ENCODE measurements at regions not wholly inside any gene's neighbourhood (a gene's known extent, or its start where the extent isn't known, plus 50 kb on each side); places are given as distances from the start of the nearest gene placed in this dataset.
"Not testable (repeated sequence)": the region's sequence is repeated elsewhere in the genome, so short reads cannot be mapped to it uniquely, and the experiment has no call there.

DNA sequence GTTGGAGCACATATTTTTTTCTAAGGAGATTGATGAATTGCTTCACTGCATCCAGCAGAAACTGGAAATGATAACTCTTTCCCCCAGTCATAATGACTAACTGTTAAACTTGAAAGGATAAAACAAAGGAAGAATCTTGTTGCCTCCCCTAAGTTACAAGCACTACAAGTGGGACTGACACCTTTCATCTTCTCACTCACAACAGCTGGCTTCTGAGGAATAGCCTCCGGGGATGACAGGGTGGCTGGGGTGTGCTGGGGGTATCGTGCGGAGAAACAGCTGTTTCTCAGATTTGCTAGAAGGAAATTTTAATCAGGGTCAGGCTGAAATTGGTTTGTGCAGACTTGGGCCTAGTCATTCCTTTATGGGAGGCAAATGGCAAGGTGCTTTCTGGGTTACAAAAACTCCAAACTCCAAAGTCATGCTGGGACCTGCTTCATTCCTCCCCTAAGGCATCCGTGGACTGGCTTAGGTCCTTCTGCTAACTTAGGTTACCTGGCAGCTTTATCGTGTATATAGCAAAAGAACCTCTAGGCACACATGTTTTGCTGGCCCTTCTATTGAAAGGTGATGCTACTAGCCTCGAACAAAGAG, 557.2 kb downstream of the TOX3 start:
- Histone ChIP-seq H3K27ac (no peak overlapping the region), H3K4me3 (no peak overlapping the region), H3K4me1 (replicated peaks in 1 of 2) (peaks cover 0 to 7% of the 10 kb centered on the region in 2 donors)
- in situ Hi-C loops (cut with MboI; ENCODE audit: low pct_unique_long_range_greater_than_20kb in 2 of 9, low sequenced_read_pairs in 9 of 9, unreplicated experiment in 9 of 9) = loop anchor here in 1 of 9 experiments (25.0 kb wide), 1 partner anchor 827 kb away; the partner anchor contains the start of gene SALL1
- peak in 1 of 8 experiments; percentile 4 for ATAC-seq (replicated peaks in 6 of 8)
- 0 to 100% (median 85%) methylated on average over 1 to 5 of the region's 6 CpGs; no CpG with 5 or more reads in 4 of the 10 experiments for whole genome bisulfite sequencing, 10 experiments

DNA sequence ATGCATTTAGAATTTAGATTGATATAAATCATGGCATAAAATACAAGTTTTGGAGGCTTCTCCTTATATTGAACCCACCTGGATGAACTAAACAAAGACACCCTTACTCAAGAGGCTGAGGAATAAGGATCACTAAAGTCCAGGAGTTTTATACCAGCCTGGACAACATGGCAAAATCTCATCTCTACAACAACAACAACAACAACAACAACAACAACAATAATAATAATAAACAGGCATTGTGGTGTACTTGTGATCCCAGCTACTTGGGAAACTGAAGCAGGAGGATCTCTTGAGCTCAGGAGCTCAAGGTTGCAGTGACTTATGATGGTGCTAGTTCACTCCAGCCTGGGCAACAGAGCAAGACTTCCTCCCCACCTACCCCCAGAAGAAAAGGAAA, 558.0 kb downstream of the TOX3 start:
- ATAC-seq (replicated peaks in 6 of 8) = no peak
- H3K4me3 ChIP-seq = no peak overlapping the region
- in situ Hi-C loops (cut with MboI; ENCODE audit: low pct_unique_long_range_greater_than_20kb in 2 of 9, low sequenced_read_pairs in 9 of 9, unreplicated experiment in 9 of 9) = loop anchor here in 1 of 9 experiments (25.0 kb wide), 1 partner anchor 827 kb away; the partner anchor contains the start of gene SALL1
- no peak overlapping the region for H3K27ac ChIP-seq
- H3K4me1 ChIP-seq (replicated peaks in 1 of 2) = peaks cover 0 to 7% of the 10 kb centered on the region in 2 donors

DNA sequence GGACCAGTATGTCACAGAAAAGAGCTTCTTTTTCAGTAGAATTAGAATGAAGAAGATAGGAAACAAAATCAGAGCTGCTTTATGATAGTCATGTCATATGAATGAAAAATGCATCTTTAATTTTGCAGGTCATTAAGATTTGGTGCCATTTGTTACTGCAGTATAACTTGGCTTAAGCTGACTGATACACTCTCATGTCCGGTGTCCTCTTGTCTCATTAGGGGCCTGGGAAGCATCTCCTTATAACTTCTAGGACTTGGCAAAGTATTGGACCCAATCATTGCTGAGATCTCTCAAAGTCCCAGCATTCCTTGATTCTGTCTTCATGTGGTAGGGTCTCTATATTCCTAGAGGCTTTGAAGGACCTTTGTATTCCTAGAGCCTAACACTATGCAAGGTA, 559.4 kb downstream of the TOX3 start:
- peaks cover 1 to 7% of the 10 kb centered on the region in 2 donors for H3K4me1 ChIP-seq (replicated peaks in 1 of 2)
- H3K27ac ChIP-seq = no peak overlapping the region
- H3K4me3 ChIP-seq = no peak overlapping the region
- ATAC-seq (replicated peaks in 6 of 8) = no peak
- 17 to 100% (median 80%) methylated on average over 1 of the region's 1 CpG; no CpG with 5 or more reads in 3 of the 10 experiments for WGBS, 10 experiments
- in situ Hi-C loops (cut with MboI; ENCODE audit: low pct_unique_long_range_greater_than_20kb in 2 of 9, low sequenced_read_pairs in 9 of 9, unreplicated experiment in 9 of 9) = loop anchor here in 1 of 9 experiments (25.0 kb wide), 1 partner anchor 825 kb away; the partner anchor contains the start of gene SALL1

DNA sequence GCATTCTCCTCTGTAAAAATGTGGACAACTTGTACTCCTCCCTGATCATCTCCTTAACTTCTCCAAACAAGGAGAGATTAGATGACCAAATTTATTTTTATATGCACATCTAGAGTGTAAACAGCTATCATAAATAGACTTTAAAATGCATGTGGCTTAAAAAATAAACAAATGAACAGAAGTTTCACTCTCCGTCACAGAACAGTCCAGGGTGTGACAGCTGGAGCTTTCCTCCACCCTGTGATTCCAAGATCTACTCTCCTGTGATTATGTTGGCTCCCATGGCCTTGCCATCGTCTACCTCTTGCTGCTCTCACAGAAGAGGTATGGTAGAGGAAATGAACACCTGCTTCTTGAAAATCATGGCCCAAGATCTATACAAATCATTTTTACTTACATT, 560.2 kb downstream of the TOX3 start:
- 7 to 100% (median 80%) methylated on average over 1 to 2 of the region's 2 CpGs; no CpG with 5 or more reads in 3 of the 10 experiments for WGBS, 10 experiments
- in situ Hi-C loops (cut with MboI; ENCODE audit: low pct_unique_long_range_greater_than_20kb in 2 of 9, low sequenced_read_pairs in 9 of 9, unreplicated experiment in 9 of 9) = loop anchor here in 1 of 9 experiments (25.0 kb wide), 1 partner anchor 824 kb away; the partner anchor contains the start of gene SALL1

DNA sequence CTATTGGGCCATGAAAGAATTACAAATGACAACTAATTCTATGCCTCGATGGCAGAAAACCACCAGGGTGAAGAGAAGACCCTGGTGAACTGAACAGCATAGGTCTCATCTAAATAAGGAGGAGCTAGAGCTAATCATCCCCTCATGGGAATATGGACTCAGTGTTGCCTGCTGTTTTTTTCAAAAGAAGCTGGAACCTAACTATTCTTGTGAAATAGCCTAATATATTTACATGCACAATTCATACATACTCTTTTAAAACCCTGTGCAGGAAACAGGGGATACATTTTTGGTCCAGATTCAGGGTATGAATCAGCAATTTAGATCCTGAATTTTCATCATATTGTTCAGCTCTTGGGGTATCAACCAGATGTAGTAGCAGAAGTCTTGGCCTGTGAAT, 560.6 kb downstream of the TOX3 start:
- Histone ChIP-seq H3K27ac (no peak overlapping the region), H3K4me1 (replicated peaks in 1 of 2) (peaks cover 5 to 7% of the 10 kb centered on the region in 2 donors), H3K4me3 (no peak overlapping the region)
- 0 to 80% (median 18%) methylated on average over 1 of the region's 1 CpG; no CpG with 5 or more reads in 3 of the 10 experiments for whole genome bisulfite sequencing, 10 experiments
- ATAC-seq (replicated peaks in 6 of 8) = peak in 3 of 8 experiments; percentile 13 to 65 (median 59)
- in situ Hi-C loops (cut with MboI; ENCODE audit: low pct_unique_long_range_greater_than_20kb in 2 of 9, low sequenced_read_pairs in 9 of 9, unreplicated experiment in 9 of 9) = loop anchor here in 1 of 9 experiments (25.0 kb wide), 1 partner anchor 824 kb away; the partner anchor contains the start of gene SALL1

More for the DNA sequence above, 560.2 kb downstream of the TOX3 start:
- ATAC-seq (replicated peaks in 6 of 8) = peak in 3 of 8 experiments; percentile 7 to 52 (median 52)
- H3K27ac ChIP-seq = no peak overlapping the region
- peaks cover 5 to 7% of the 10 kb centered on the region in 2 donors for H3K4me1 ChIP-seq (replicated peaks in 1 of 2)
- H3K4me3 ChIP-seq = no peak overlapping the region

DNA sequence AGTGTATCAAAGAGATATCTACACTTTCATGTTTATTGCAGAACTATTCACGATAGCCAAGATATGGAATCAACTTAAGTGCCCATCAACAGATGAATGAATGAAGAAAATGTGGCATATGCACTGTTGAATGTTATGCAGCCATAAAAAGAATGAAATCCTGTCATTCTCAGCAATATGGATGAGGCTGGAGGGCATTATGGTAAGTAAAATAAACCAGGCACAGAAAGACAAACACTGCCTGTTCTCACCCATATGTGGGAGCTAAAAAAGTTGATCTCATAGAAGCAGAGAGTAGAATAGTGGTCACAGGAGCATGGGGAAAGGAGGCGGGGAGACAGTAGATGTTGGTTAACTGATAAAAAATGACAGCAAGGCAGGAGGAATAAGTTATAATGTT, 561.8 kb downstream of the TOX3 start:
- in situ Hi-C loops (cut with MboI; ENCODE audit: low pct_unique_long_range_greater_than_20kb in 2 of 9, low sequenced_read_pairs in 9 of 9, unreplicated experiment in 9 of 9) = loop anchor here in 1 of 9 experiments (25.0 kb wide), 1 partner anchor 823 kb away; the partner anchor contains the start of gene SALL1
- peak in 2 of 8 experiments; percentile 4 to 86 for ATAC-seq (replicated peaks in 6 of 8)
- H3K4me3 ChIP-seq = no peak overlapping the region
- H3K27ac ChIP-seq = no peak overlapping the region
- peaks cover 5 to 7% of the 10 kb centered on the region in 2 donors for H3K4me1 ChIP-seq (replicated peaks in 1 of 2)
- WGBS, 10 experiments = 21 to 100% (median 76%) methylated on average over 1 to 2 of the region's 2 CpGs; no CpG with 5 or more reads in 1 of the 10 experiments

DNA sequence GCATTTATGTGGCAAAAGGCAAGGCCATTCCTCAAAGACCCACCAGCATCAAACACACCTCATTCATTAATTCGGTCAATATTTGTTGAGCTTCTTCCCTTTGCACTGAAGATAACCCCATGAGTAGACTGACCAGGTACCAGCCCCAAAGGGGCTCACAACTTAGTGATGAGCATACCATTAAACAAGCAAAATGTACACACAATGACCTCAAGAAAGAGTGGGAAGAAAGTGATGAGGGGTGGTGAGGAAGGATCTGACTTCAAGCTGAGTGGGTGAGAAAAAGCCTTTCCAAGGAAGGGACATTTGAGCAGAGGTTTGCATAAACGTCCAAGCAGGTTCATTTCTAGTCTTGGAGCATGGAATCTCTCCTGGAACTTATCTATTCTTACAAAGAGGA, 562.5 kb downstream of the TOX3 start:
- 0 to 50% (median 14%) methylated on average over 1 to 2 of the region's 2 CpGs; no CpG with 5 or more reads in 5 of the 10 experiments for WGBS, 10 experiments
- peaks cover under 1 to 5% of the 10 kb centered on the region in 2 donors for H3K4me1 ChIP-seq (replicated peaks in 1 of 2)
- in situ Hi-C loops (cut with MboI; ENCODE audit: low pct_unique_long_range_greater_than_20kb in 2 of 9, low sequenced_read_pairs in 9 of 9, unreplicated experiment in 9 of 9) = loop anchor here in 1 of 9 experiments (25.0 kb wide), 1 partner anchor 822 kb away; the partner anchor contains the start of gene SALL1
- H3K4me3 ChIP-seq = no peak overlapping the region
- no peak overlapping the region for H3K27ac ChIP-seq
- no peak for ATAC-seq (replicated peaks in 6 of 8)

DNA sequence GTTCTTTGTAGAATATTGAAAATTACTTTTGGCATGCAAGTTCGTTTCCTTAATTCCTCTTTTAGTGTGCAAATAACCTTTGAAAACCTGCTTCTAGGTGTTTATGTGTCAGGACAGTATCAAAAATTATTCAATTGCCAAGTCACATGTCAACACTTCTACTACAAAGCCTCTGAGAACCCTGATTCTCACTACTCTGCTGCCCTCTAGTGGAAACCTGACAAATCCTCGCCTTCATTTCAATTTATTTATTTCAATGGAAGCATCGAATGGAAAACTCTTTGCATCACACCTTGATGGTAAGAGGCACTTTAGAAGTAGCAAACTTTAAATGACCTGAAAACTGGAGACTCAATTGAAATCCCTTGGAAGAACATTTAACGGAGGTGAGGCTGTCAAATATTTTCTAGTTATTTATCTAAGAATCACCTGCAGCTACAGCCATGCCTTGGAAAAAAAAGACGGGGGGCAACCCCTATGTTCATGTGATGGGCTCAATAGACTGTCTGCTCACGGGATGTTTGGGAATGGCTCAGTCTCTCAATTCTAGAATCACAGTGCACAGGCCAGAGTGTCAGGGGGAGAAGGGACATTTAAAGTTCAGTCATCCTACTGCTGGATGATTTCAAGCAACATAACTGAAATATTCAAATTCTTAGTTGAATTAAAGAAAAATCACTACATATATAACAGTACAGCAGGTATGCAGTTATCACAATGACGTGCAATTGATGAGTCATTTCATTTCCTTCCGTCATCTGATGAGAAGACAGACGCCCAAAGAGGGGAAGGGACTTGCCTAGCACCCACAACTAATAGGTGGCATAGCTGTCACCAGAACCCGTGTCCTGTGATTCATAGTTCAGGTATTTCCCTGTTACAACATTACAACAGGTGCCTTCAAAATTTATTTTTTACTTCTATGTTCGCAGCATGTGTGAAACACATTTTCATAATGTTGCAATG, 563.9 kb downstream of the TOX3 start:
- 0 to 74% (median 33%) methylated on average over 1 to 11 of the region's 11 CpGs for WGBS, 10 experiments
- H3K27ac ChIP-seq = no peak overlapping the region
- H3K4me1 ChIP-seq (replicated peaks in 1 of 2) = peaks cover 0 to 5% of the 10 kb centered on the region in 2 donors
- in situ Hi-C loops (cut with MboI; ENCODE audit: low pct_unique_long_range_greater_than_20kb in 2 of 9, low sequenced_read_pairs in 9 of 9, unreplicated experiment in 9 of 9) = loop anchor here in 1 of 9 experiments (25.0 kb wide), 1 partner anchor 821 kb away; the partner anchor contains the start of gene SALL1
- H3K4me3 ChIP-seq = no peak overlapping the region
- ATAC-seq (replicated peaks in 6 of 8) = peak; percentile 6 to 73 (median 64)

DNA sequence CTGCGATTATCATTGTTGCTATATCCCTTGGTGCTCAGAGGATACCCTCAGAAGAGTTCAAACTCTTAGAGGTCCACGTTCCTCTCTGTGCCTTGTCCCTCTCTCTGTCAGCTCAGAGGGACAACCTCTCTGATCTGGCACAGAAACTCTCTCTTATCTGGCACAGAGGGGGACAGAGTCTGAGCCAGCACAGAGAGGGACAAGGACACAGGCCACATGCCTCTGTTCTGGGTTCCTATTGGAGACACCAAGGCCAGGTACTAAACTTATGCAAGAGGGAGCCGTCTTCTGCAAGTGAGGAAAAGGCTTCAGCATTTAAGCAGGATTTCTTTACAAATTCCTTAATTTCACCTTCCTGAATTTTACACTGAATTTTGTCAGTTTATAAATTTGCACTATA, 565.2 kb downstream of the TOX3 start:
- H3K4me3 ChIP-seq = no peak overlapping the region
- no peak overlapping the region for H3K27ac ChIP-seq
- 17 to 100% (median 77%) methylated on average over 1 to 2 of the region's 3 CpGs; no CpG with 5 or more reads in 4 of the 10 experiments for WGBS, 10 experiments
- peaks cover 0 to 5% of the 10 kb centered on the region in 2 donors for H3K4me1 ChIP-seq (replicated peaks in 1 of 2)
- no peak for ATAC-seq (replicated peaks in 6 of 8)
- in situ Hi-C loops (cut with MboI; ENCODE audit: low pct_unique_long_range_greater_than_20kb in 2 of 9, low sequenced_read_pairs in 9 of 9, unreplicated experiment in 9 of 9) = loop anchor here in 1 of 9 experiments (25.0 kb wide), 1 partner anchor 819 kb away; the partner anchor contains the start of gene SALL1

DNA sequence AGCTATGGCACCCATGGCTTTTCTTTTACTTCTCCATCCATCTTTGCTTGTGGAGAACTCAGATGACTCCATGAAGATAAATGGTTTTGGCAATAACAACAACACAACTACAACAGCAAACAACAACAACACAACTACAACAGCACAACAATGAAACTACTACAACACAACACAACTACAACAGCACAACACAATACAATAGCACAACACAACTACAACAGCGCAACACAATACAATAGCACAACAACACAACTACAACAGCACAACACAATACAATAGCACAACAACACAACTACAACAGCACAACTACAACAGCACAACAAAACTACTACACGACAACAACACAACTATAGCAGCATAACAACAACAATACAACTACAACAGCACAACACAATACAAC, 569.4 kb downstream of the TOX3 start:
- in situ Hi-C loops (cut with MboI; ENCODE audit: low pct_unique_long_range_greater_than_20kb in 2 of 9, low sequenced_read_pairs in 9 of 9, unreplicated experiment in 9 of 9) = loop anchor here in 2 of 9 experiments (10.0 to 25.0 kb wide), 2 partner anchors 163 to 815 kb away; partner anchors contain the start of gene SALL1 (in 1 of the 2)
- not testable (repeated sequence) for H3K27ac ChIP-seq; H3K4me1 ChIP-seq (replicated peaks in 1 of 2); H3K4me3 ChIP-seq; ATAC-seq (replicated peaks in 6 of 8)
- WGBS, 10 experiments = 83 to 100% (median 92%) methylated on average over 1 to 2 of the region's 2 CpGs; no CpG with 5 or more reads in 6 of the 10 experiments

DNA sequence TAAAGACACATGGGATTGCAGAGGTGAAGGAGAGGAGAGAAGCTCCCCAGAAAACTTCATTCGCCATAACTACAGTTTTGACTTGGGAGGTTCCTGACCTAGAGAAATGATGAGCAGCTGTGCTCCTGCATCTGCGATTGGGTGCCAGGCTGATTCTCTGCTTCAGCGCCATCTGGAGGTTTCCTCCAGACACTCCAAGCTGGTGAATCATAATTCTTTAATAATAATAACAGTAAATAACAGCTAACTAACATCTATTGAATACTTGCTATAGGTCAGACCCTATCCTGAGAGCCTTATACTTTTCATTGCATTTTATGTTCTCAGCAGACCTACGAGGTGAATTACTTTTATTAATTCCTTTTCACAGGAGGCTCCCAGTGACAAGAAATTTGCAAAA, 575.8 kb downstream of the TOX3 start:
- ATAC-seq (replicated peaks in 6 of 8) = peak; percentile 43 to 82 (median 58)
- Histone ChIP-seq H3K27ac (no peak overlapping the region), H3K4me3 (no peak overlapping the region), H3K4me1 (replicated peaks in 1 of 2) (peaks cover 7 to 11% of the 10 kb centered on the region in 2 donors)
- WGBS, 10 experiments = 0 to 100% (median 55%) methylated on average over 1 to 4 of the region's 4 CpGs; no CpG with 5 or more reads in 1 of the 10 experiments
- in situ Hi-C loops (cut with MboI; ENCODE audit: low pct_unique_long_range_greater_than_20kb in 2 of 9, low sequenced_read_pairs in 9 of 9, unreplicated experiment in 9 of 9) = loop anchor here in 2 of 9 experiments (10.0 to 25.0 kb wide), 2 partner anchors 156 to 184 kb away; no protein-coding TSS in a partner anchor

DNA sequence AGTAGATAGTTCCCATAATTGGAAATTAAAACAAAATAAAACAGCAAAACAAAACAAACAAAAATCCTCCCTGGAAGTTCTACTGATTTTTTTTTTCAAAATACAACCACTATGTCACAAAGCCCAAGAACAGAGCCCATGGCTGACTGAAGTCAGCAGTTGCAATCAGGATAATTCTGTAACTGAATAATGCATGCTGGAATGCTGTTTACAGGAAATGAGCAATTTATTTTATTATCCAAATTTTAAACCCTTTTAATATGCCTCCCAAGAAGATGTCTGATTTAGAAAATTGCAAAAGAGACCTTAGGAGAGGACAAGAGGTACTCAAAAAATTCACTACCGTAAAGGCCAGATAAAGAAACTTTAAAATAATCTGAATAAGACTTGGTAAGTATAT, 578.2 kb downstream of the TOX3 start:
- peak in 1 of 8 experiments; percentile 73 for ATAC-seq (replicated peaks in 6 of 8)

More for the DNA sequence above, 578.2 kb downstream of the TOX3 start:
- in situ Hi-C loops (cut with MboI; ENCODE audit: low pct_unique_long_range_greater_than_20kb in 2 of 9, low sequenced_read_pairs in 9 of 9, unreplicated experiment in 9 of 9) = loop anchor here in 1 of 9 experiments (25.0 kb wide), 1 partner anchor 181 kb away; no protein-coding TSS in a partner anchor
- WGBS, 10 experiments = 38 to 100% (median 88%) methylated on average over 1 of the region's 1 CpG; no CpG with 5 or more reads in 1 of the 10 experiments
- no peak overlapping the region for H3K4me3 ChIP-seq
- peaks cover 7 to 11% of the 10 kb centered on the region in 2 donors for H3K4me1 ChIP-seq (replicated peaks in 1 of 2)
- no peak overlapping the region for H3K27ac ChIP-seq

All from motor neuron (in vitro differentiated cells).